ENCODE measurements at regions not wholly inside any gene's neighbourhood (a gene's known extent, or its start where the extent isn't known, plus 50 kb on each side); places are given as distances from the start of the nearest gene placed in this dataset.

DNA sequence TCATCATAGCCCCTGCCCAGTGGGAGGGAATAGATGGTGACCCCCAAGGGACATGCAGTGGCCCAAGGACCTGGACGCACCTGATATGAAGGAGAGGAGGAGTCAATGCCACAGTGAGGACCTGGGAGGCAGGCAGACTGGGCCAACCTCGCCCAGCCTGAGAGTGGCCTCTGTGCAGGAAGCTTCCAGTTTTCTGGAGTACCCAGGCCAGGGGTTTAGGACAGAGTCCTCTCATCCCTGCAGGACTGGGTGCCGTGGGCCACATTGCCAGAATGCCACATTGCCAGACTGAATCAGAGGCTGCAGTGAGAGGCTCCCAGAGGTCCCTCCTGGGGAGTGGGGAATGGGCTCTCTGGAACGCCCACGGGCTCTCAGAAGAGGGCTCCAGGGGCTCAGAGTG lies 82.9 kb upstream of the VSTM2B start:
- DNase-seq (no peak), ATAC-seq (ENCODE audit: low read depth) (no peak)
- H3K27me3 Mint-ChIP-seq = no peaks in the 10 kb centered on the region
- TF ChIP-seq EZH2 (IDR thresholded peaks at IDR 0.05; ENCODE audit: borderline replicate concordance, insufficient read depth, low read depth, low read length, poor library complexity, severe bottlenecking) = no peak
- TF ChIP-seq, protein P1, sequence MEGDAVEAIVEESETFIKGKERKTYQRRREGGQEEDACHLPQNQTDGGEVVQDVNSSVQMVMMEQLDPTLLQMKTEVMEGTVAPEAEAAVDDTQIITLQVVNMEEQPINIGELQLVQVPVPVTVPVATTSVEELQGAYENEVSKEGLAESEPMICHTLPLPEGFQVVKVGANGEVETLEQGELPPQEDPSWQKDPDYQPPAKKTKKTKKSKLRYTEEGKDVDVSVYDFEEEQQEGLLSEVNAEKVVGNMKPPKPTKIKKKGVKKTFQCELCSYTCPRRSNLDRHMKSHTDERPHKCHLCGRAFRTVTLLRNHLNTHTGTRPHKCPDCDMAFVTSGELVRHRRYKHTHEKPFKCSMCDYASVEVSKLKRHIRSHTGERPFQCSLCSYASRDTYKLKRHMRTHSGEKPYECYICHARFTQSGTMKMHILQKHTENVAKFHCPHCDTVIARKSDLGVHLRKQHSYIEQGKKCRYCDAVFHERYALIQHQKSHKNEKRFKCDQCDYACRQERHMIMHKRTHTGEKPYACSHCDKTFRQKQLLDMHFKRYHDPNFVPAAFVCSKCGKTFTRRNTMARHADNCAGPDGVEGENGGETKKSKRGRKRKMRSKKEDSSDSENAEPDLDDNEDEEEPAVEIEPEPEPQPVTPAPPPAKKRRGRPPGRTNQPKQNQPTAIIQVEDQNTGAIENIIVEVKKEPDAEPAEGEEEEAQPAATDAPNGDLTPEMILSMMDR (IDR thresholded peaks at IDR 0.05) = no peak
- Histone ChIP-seq H3K36me3 (replicated peaks in 1 of 2; ENCODE audit: control extremely low read depth in 1 of 2, control insufficient read depth in 1 of 2, extremely low read depth in 1 of 2, insufficient read depth in 2 of 2, low read length in 1 of 2) (no peaks in the 10 kb centered on the region), H3K27me3 (replicated peaks in 1 of 4; ENCODE audit: control extremely low read depth in 1 of 4, control insufficient read depth in 3 of 4, insufficient read depth in 4 of 4, low read length in 3 of 4) (no peaks in the 10 kb centered on the region), H3K4me2 (replicated peaks; ENCODE audit: low read depth, low read length, poor library complexity, severe bottlenecking) (no peak overlapping the region), H3K9me3 (ENCODE audit: control extremely low read depth in 1 of 3, control insufficient read depth in 2 of 3, insufficient read depth in 1 of 3, low read length in 2 of 3) (peaks cover 0 to 41% (median 0%) of the 10 kb centered on the region in 3 donors), H4K20me1 (ENCODE audit: control insufficient read depth, insufficient read depth, low read length, poor library complexity, severe bottlenecking) (no peaks in the 10 kb centered on the region), H3K4me3 (ENCODE audit: control extremely low read depth in 1 of 5, extremely low read depth in 1 of 5, insufficient read depth in 1 of 5, low read depth in 2 of 5, low read length in 4 of 5) (no peak overlapping the region), H3K4me1 (ENCODE audit: control insufficient read depth in 2 of 2, insufficient read depth in 2 of 2, low read length in 2 of 2) (no peaks in the 10 kb centered on the region), H3K9ac (ENCODE audit: low read length) (no peak overlapping the region), H3K27ac (ENCODE audit: low read length in 2 of 2) (no peak overlapping the region), H3K79me2 (ENCODE audit: control insufficient read depth, insufficient read depth, low read length) (no peaks in the 10 kb centered on the region), H2AFZ (ENCODE audit: insufficient read depth, low read depth, low read length, poor library complexity, severe bottlenecking) (no peak overlapping the region)
- ChIA-PET CTCF (no interaction called here), POLR2A (no interaction called here)
- H3K4me1 Mint-ChIP-seq = no peaks in the 10 kb centered on the region
- no peaks in the 10 kb centered on the region for H3K9me3 Mint-ChIP-seq (ENCODE audit: insufficient read depth)
- intact Hi-C loops (cut with micrococcal nuclease) = no loop called here
- H3K4me3 Mint-ChIP-seq = no peak overlapping the region
- WGBS (ENCODE audit: insufficient coverage) = 70% methylated on average over 5 of the region's 5 CpGs
- no peak overlapping the region for H3K27ac Mint-ChIP-seq

DNA sequence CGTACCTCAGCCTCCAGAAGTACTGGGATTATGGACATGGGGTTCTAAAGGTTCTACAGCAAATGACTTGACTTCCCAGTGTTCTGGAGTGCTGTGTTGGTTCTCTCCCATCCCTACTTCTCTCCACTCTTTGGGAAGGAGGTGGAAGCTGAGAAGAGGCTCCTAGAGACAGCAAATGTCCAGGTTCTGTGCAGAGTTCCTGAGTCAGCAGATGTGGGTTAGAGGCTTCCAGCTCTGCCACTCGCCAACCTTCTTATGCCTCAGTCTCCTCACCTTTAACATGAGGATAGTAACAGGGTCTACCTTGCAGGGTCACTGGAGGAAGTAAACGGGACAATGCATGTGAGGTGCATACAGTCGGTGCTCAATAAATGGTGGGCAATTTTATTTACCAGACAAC lies 80.5 kb upstream of the VSTM2B start:
- H3K9me3 Mint-ChIP-seq (ENCODE audit: insufficient read depth) = no peaks in the 10 kb centered on the region
- ATAC-seq (ENCODE audit: low read depth) (no peak), DNase-seq (no peak)
- Histone ChIP-seq H3K4me2 (replicated peaks; ENCODE audit: low read depth, low read length, poor library complexity, severe bottlenecking) (no peak overlapping the region), H3K9me3 (ENCODE audit: control extremely low read depth in 1 of 3, control insufficient read depth in 2 of 3, insufficient read depth in 1 of 3, low read length in 2 of 3) (peaks cover 0 to 39% (median 0%) of the 10 kb centered on the region in 3 donors), H4K20me1 (ENCODE audit: control insufficient read depth, insufficient read depth, low read length, poor library complexity, severe bottlenecking) (no peaks in the 10 kb centered on the region), H3K27me3 (replicated peaks in 1 of 4; ENCODE audit: control extremely low read depth in 1 of 4, control insufficient read depth in 3 of 4, insufficient read depth in 4 of 4, low read length in 3 of 4) (no peaks in the 10 kb centered on the region), H3K36me3 (replicated peaks in 1 of 2; ENCODE audit: control extremely low read depth in 1 of 2, control insufficient read depth in 1 of 2, extremely low read depth in 1 of 2, insufficient read depth in 2 of 2, low read length in 1 of 2) (no peaks in the 10 kb centered on the region), H3K9ac (ENCODE audit: low read length) (no peak overlapping the region), H3K4me3 (ENCODE audit: control extremely low read depth in 1 of 5, extremely low read depth in 1 of 5, insufficient read depth in 1 of 5, low read depth in 2 of 5, low read length in 4 of 5) (no peak overlapping the region), H3K79me2 (ENCODE audit: control insufficient read depth, insufficient read depth, low read length) (no peaks in the 10 kb centered on the region), H3K4me1 (ENCODE audit: control insufficient read depth in 2 of 2, insufficient read depth in 2 of 2, low read length in 2 of 2) (no peaks in the 10 kb centered on the region), H3K27ac (ENCODE audit: low read length in 2 of 2) (no peak overlapping the region), H2AFZ (ENCODE audit: insufficient read depth, low read depth, low read length, poor library complexity, severe bottlenecking) (no peak overlapping the region)
- WGBS (ENCODE audit: insufficient coverage) = 84% methylated on average over 3 of the region's 4 CpGs
- TF ChIP-seq, protein P1 (IDR thresholded peaks at IDR 0.05) = no peak
- TF ChIP-seq EZH2 (IDR thresholded peaks at IDR 0.05; ENCODE audit: borderline replicate concordance, insufficient read depth, low read depth, low read length, poor library complexity, severe bottlenecking) = no peak
- no peak overlapping the region for H3K4me3 Mint-ChIP-seq
- ChIA-PET CTCF (no interaction called here), POLR2A (no interaction called here)
- intact Hi-C loops (cut with micrococcal nuclease) = no loop called here
- no peaks in the 10 kb centered on the region for H3K4me1 Mint-ChIP-seq
- no peaks in the 10 kb centered on the region for H3K27me3 Mint-ChIP-seq
- H3K27ac Mint-ChIP-seq = no peak overlapping the region
